ENCODE measurements at regions not wholly inside any gene's neighbourhood (a gene's known extent, or its start where the extent isn't known, plus 50 kb on each side); places are given as distances from the start of the nearest gene placed in this dataset.

- Histone ChIP-seq H3K9me2 (ENCODE audit: insufficient read depth) (peaks cover 5% of the 10 kb centered on the region; the same call in 1 of the 2 replicates), H3F3A (replicated peaks; ENCODE audit: low read depth) (no peaks in the 10 kb centered on the region), H3K27ac (ENCODE audit: low read depth) (no peak overlapping the region), H3K36me3 (ENCODE audit: insufficient read depth) (no peaks in the 10 kb centered on the region), H3K4me3 (no peak overlapping the region), H2AFZ (no peak overlapping the region), H3K4me2 (no peak overlapping the region), H3K4me1 (ENCODE audit: insufficient read depth) (no peaks in the 10 kb centered on the region), H3K27me3 (ENCODE audit: insufficient read depth) (no peaks in the 10 kb centered on the region), H3K79me2 (replicated peaks; ENCODE audit: insufficient read depth) (no peaks in the 10 kb centered on the region), H4K20me1 (replicated peaks; ENCODE audit: insufficient read depth) (no peaks in the 10 kb centered on the region; the same call in 1 of the 2 replicates)
- Mint-ChIP-seq H3K4me1 (peaks cover 17% of the 10 kb centered on the region), H3K4me3 (no peak overlapping the region), H3K27me3 (ENCODE audit: insufficient read depth, low read depth, poor library complexity) (peaks cover 2% of the 10 kb centered on the region), H3K36me3 (ENCODE audit: low read depth) (no peaks in the 10 kb centered on the region), H3K27ac (no peak overlapping the region), H3K9me3 (no peaks in the 10 kb centered on the region)
- no peak for TF ChIP-seq ZNF114 (CRISPR knock-in tag; IDR thresholded peaks at IDR 0.05)
- TF ChIP-seq ETS1 (IDR thresholded peaks at IDR 0.05), result no peak
- no peak for TF ChIP-seq STAT1 (IDR thresholded peaks at IDR 0.05; ENCODE audit: unreplicated experiment)
- no peak for TF ChIP-seq NANOG (IDR thresholded peaks at IDR 0.05; ENCODE audit: borderline replicate concordance)
- ATAC-seq (no peak), DNase-seq (ENCODE audit: low spot score) (no peak)
Observed at GRCh38 chr1:208541225-208541855, 297.2 kb upstream of the PLXNA2 start.

GRCh38 chr1:208542309-208542708, 298.1 kb upstream of the PLXNA2 start:
- Mint-ChIP-seq H3K27me3 (ENCODE audit: insufficient read depth, low read depth, poor library complexity) (peaks cover 2% of the 10 kb centered on the region), H3K4me3 (no peak overlapping the region), H3K27ac (no peak overlapping the region), H3K36me3 (ENCODE audit: low read depth) (no peaks in the 10 kb centered on the region), H3K9me3 (no peaks in the 10 kb centered on the region), H3K4me1 (peaks cover 15% of the 10 kb centered on the region)
- Histone ChIP-seq H3K79me2 (replicated peaks; ENCODE audit: insufficient read depth) (no peaks in the 10 kb centered on the region), H3K36me3 (ENCODE audit: insufficient read depth) (no peaks in the 10 kb centered on the region), H3K9me2 (ENCODE audit: insufficient read depth) (peaks cover 5% of the 10 kb centered on the region), H3K27ac (ENCODE audit: low read depth) (no peak overlapping the region), H3K4me2 (no peak overlapping the region), H3F3A (replicated peaks; ENCODE audit: low read depth) (no peaks in the 10 kb centered on the region), H2AFZ (no peak overlapping the region), H4K20me1 (replicated peaks; ENCODE audit: insufficient read depth) (no peaks in the 10 kb centered on the region), H3K4me3 (no peak overlapping the region), H3K27me3 (ENCODE audit: insufficient read depth) (no peaks in the 10 kb centered on the region), H3K4me1 (ENCODE audit: insufficient read depth) (no peaks in the 10 kb centered on the region)
- TF ChIP-seq CREB1 (CRISPR knock-in tag; IDR thresholded peaks at IDR 0.05; ENCODE audit: low read depth) (no peak), REST (IDR thresholded peaks at IDR 0.05; ENCODE audit: unreplicated experiment) (no peak), ZNF331 (CRISPR knock-in tag; IDR thresholded peaks at IDR 0.05; ENCODE audit: low read depth) (no peak), EZH2 (IDR thresholded peaks at IDR 0.05; ENCODE audit: low read depth, unreplicated experiment) (no peak), EZH2phosphoT487 (IDR thresholded peaks at IDR 0.05; ENCODE audit: unreplicated experiment) (no peak)
- DNase-seq (ENCODE audit: low spot score) (no peak), ATAC-seq (no peak)

Measured in GM23338 (cell line).